HCT116 (cell line): ENCODE measurements at regions not wholly inside any gene's neighbourhood (a gene's known extent, or its start where the extent isn't known, plus 50 kb on each side); places are given as distances from the start of the nearest gene placed in this dataset.

ENCODE experiments used
- ATAC-seq: fragments of 200-7000 bp; cut with Tn5 transposase; 2 replicates; pipeline ENCODE4 v1.9.1; 2020; ENCODE audit warnings: mild to moderate bottlenecking, moderate library complexity
- BruUV-seq: library from RNA; stranded (reverse); fragments of 400-500 nt; replicated peaks from 2 replicates; lab custom pipeline; 2021; lab: Mats Ljungman, UMichigan
- CTCF ChIA-PET: fragments of 300-600 bp; sonication (Branson Sonifier 250); formaldehyde crosslinking; loops from one replicate; lab custom pipeline; 2021; ENCODE audit warnings: antibody characterized with exemption; lab: Charles Lee
- POLR2A ChIA-PET: fragments of 300-600, 350-600 bp; sonication (Branson Sonifier 250); formaldehyde crosslinking; loops from one replicate; lab custom pipeline; 2021; ENCODE audit warnings: antibody characterized with exemption; lab: Charles Lee
- RAD21 ChIA-PET, 2 experiments: fragments of 300-600 bp; sonication (Branson Sonifier 250); formaldehyde crosslinking; loops; one replicate each; lab custom pipeline; 2023; ENCODE audit warnings: low total read pairs in 2 of 2; ENCODE audit not compliant: uncharacterized antibody in 2 of 2, unreplicated experiment in 2 of 2, low non-redundant PET in 1 of 2; lab: Charles Lee
- DNase-seq: peaks from one replicate; pipeline ENCODE4 v3.0.0-alpha.2; 2010; ENCODE audit warnings: low read depth, low spot score
- H2AFZ ChIP-seq: fragments of 200-600 bp; shearing (Covaris generic), sonication (generic); 2 replicates; pipeline ENCODE4 v1.6.1; 2017; ENCODE audit warnings: low read depth, mixed run types, mixed read lengths, antibody characterized with exemption, low read length; ENCODE audit not compliant: poor library complexity, severe bottlenecking
- H3K27ac ChIP-seq: 2 replicates; pipeline ENCODE4 v1.5.1; 2012; ENCODE audit warnings: low read depth, low read length
- H3K27me3 ChIP-seq: fragments of 200-600 bp; sonication (generic); 2 replicates; pipeline ENCODE4 v1.6.1; 2016; ENCODE audit warnings: mixed run types, low read length, mixed read lengths; ENCODE audit not compliant: insufficient read depth
- H3K36me3 ChIP-seq, 2 experiments: fragments of 200-500 bp in 1 of 2; fragments of 200-600 bp in 1 of 2; sonication (Bioruptor generic) in 1 of 2; sonication (generic) in 1 of 2; 2 replicates each; pipeline versions ENCODE4 v1.5.1 to v1.6.1; 2014 to 2016; ENCODE audit warnings: low read length in 2 of 2, inconsistent platforms in 1 of 2, mixed read lengths in 1 of 2, mixed run types in 1 of 2; ENCODE audit not compliant: insufficient read depth in 2 of 2, control insufficient read depth in 1 of 2
- H3K4me1 ChIP-seq, 2 experiments: fragments of 200-600 bp in 1 of 2; sonication (generic) in 1 of 2; 2 replicates each; pipeline versions ENCODE4 v1.5.1 to v1.6.1; 2012 to 2017; ENCODE audit warnings: low read length in 2 of 2, inconsistent platforms in 1 of 2, mild to moderate bottlenecking in 1 of 2, mixed read lengths in 1 of 2, mixed run types in 1 of 2, moderate library complexity in 1 of 2; ENCODE audit not compliant: insufficient read depth in 2 of 2, control insufficient read depth in 1 of 2
- H3K4me2 ChIP-seq: fragments of 200-600 bp; sonication (generic); 2 replicates; pipeline ENCODE4 v1.6.1; 2017; ENCODE audit warnings: mixed run types, low read length, mixed read lengths
- H3K4me3 ChIP-seq, 2 experiments: fragments of 200-600 bp in 1 of 2; sonication (generic) in 1 of 2; replicated peaks in 1 of 2; 2 replicates each; pipeline ENCODE4 v1.5.1; 2011 to 2016; ENCODE audit warnings: low read length in 2 of 2, control low read depth in 1 of 2, low read depth in 1 of 2, mild to moderate bottlenecking in 1 of 2, mixed read lengths in 1 of 2, mixed run types in 1 of 2
- H3K79me2 ChIP-seq: fragments of 200-600 bp; sonication (generic); 2 replicates; pipeline ENCODE4 v1.6.1; 2017; ENCODE audit warnings: mild to moderate bottlenecking, mixed run types, low read length, moderate library complexity, mixed read lengths; ENCODE audit not compliant: insufficient read depth
- H3K9ac ChIP-seq: fragments of 200-600 bp; sonication (generic); 2 replicates; pipeline ENCODE4 v1.6.1; 2016; ENCODE audit warnings: low read length, mixed read lengths
- H3K9me2 ChIP-seq: fragments of 200-600 bp; sonication (generic), shearing (Covaris generic); 2 replicates; pipeline ENCODE4 v1.6.1; 2017; ENCODE audit warnings: mixed run types, mild to moderate bottlenecking, moderate library complexity; ENCODE audit not compliant: insufficient read depth
- H3K9me3 ChIP-seq, 2 experiments: fragments of 200-500 bp in 1 of 2; fragments of 200-600 bp in 1 of 2; sonication (Bioruptor generic) in 1 of 2; sonication (generic) in 1 of 2; 2 replicates each; pipeline ENCODE4 v1.6.1; 2014 to 2017; ENCODE audit warnings: low read length in 2 of 2, mixed read lengths in 2 of 2, inconsistent platforms in 1 of 2, low read depth in 1 of 2, mild to moderate bottlenecking in 1 of 2, mixed run types in 1 of 2, moderate library complexity in 1 of 2; ENCODE audit not compliant: control insufficient read depth in 1 of 2, insufficient read depth in 1 of 2
- H4K20me1 ChIP-seq: fragments of 200-600 bp; sonication (generic), shearing (Covaris generic); 2 replicates; pipeline ENCODE4 v1.6.1; 2017; ENCODE audit warnings: mixed run types, mild to moderate bottlenecking, moderate library complexity; ENCODE audit not compliant: insufficient read depth
- ATF3 ChIP-seq: IDR thresholded peaks from 2 replicates; pipeline ENCODE4 v1.6.1; 2012
- CEBPB ChIP-seq: IDR thresholded peaks from 2 replicates; pipeline ENCODE4 v1.6.1; 2012; ENCODE audit warnings: low read depth
- CTCF ChIP-seq, 3 experiments: fragments of 200-600 bp in 1 of 3; sonication (generic) in 1 of 3; IDR thresholded peaks in 2 of 3; conservative IDR thresholded peaks in 1 of 3; 2 replicates each; pipeline ENCODE4 v1.5.1; 2012 to 2017; ENCODE audit warnings: low read depth in 2 of 3, low read length in 2 of 3, antibody characterized with exemption in 1 of 3, borderline replicate concordance in 1 of 3, control low read depth in 1 of 3, mild to moderate bottlenecking in 1 of 3, mixed read lengths in 1 of 3, mixed run types in 1 of 3, moderate library complexity in 1 of 3; ENCODE audit not compliant: insufficient read depth in 1 of 3
- EZH2 ChIP-seq: fragments of 200-600 bp; sonication (generic); IDR thresholded peaks from 2 replicates; pipeline ENCODE4 v1.6.1; 2017; ENCODE audit warnings: antibody characterized with exemption, mixed run types
- EZH2phosphoT487 ChIP-seq: fragments of 200-600 bp; IDR thresholded peaks from 2 replicates; pipeline ENCODE4 v1.6.1; 2018; ENCODE audit warnings: antibody characterized with exemption, borderline replicate concordance
- FOSL1 ChIP-seq: IDR thresholded peaks from 2 replicates; pipeline ENCODE4 v1.6.1; 2012; ENCODE audit warnings: low read depth
- POLR2AphosphoS5 ChIP-seq: IDR thresholded peaks from 2 replicates; pipeline ENCODE4 v1.6.1; 2011; ENCODE audit warnings: mild to moderate bottlenecking, low read depth, low read length, moderate library complexity
- RAD21 ChIP-seq: IDR thresholded peaks from 2 replicates; pipeline ENCODE4 v1.6.1; 2012; ENCODE audit warnings: low read depth, mild to moderate bottlenecking
- SP1 ChIP-seq: IDR thresholded peaks from 2 replicates; pipeline ENCODE4 v1.6.1; 2012; ENCODE audit warnings: low read depth
- SRF ChIP-seq: IDR thresholded peaks from 2 replicates; pipeline ENCODE4 v1.6.1; 2012; ENCODE audit warnings: low read depth
- ZFX ChIP-seq: fragments of 450-650 bp; IDR thresholded peaks from 2 replicates; pipeline ENCODE4 v1.6.1; 2017
- ZNF274 ChIP-seq: fragments of 200-500 bp; sonication (Bioruptor generic); IDR thresholded peaks from 2 replicates; pipeline ENCODE4 v1.6.1; 2014; ENCODE audit warnings: mild to moderate bottlenecking, low read depth, low read length, inconsistent platforms
- intact Hi-C: fragments of 100-400 bp; cut with micrococcal nuclease; formaldehyde crosslinking; loops from 2 replicates; pipeline ENCODE4 v1.10.0; 2022

GRCh38 chrX:94814216-94814615 is 1140.2 kb downstream of the FAM133A start:
- no peak for DNase-seq
- TF ChIP-seq ATF3 = no peak
- TF ChIP-seq POLR2AphosphoS5 = no peak
- TF ChIP-seq SP1 = no peak
- TF ChIP-seq ZNF274 = no peak
- no peak for TF ChIP-seq SRF
- no peak for TF ChIP-seq FOSL1
- TF ChIP-seq EZH2phosphoT487 = no peak
- TF ChIP-seq CTCF (IDR thresholded peaks at IDR 0.05 in 2 of 3, conservative IDR thresholded peaks at IDR 0.05 in 1 of 3; ENCODE audit: borderline replicate concordance in 1 of 3, insufficient read depth in 1 of 3, low read depth in 2 of 3, low read length in 2 of 3) = no peak
- TF ChIP-seq RAD21 = no peak
- TF ChIP-seq EZH2 = no peak
- no peak for TF ChIP-seq ZFX
- no peak for TF ChIP-seq CEBPB
- Histone ChIP-seq H3K9ac (no peak overlapping the region), H3K36me3 (no peaks in the 10 kb centered on the region), H4K20me1 (no peaks in the 10 kb centered on the region), H3K4me3 (no peak overlapping the region), H3K79me2 (no peaks in the 10 kb centered on the region), H3K4me1 (no peaks in the 10 kb centered on the region), H3K27ac (no peak overlapping the region), H3K4me2 (no peak overlapping the region), H2AFZ (no peak overlapping the region), H3K9me2 (no peaks in the 10 kb centered on the region), H3K27me3 (no peaks in the 10 kb centered on the region), H3K9me3 (no peaks in the 10 kb centered on the region)
- intact Hi-C loops = no loop called here
- ChIA-PET POLR2A (no interaction called here), RAD21 (no interaction called here), CTCF (no interaction called here)
- no TSS peak for BruUV-seq
- no peak for ATAC-seq
